ENCODE measurements at regions not wholly inside any gene's neighbourhood (a gene's known extent, or its start where the extent isn't known, plus 50 kb on each side); places are given as distances from the start of the nearest gene placed in this dataset.

DNA sequence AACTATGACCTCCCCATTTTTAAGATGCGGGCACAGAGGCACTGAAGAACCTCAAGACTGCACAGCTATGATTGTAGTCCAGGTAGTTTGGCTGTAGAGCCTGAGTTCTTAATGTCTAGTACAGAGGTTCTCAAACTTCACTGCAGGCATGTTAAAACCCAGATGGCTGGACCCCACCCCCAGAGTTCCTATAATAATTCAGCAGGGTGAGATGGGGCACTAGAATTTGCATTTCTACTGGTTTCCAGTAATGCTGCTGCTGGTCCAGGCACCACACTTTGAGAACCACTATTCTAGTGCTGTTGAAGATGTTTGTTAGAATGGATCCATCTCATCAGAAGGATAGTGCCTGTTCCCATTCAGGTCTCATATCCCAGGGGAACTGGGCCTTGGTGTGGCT is 274.9 kb downstream of the ABHD5 start:
- Histone ChIP-seq H3K4me1 (ENCODE audit: control insufficient read depth in 1 of 2, insufficient read depth in 2 of 2, low read depth in 1 of 2, low read length in 1 of 2) (peaks cover 0 to 10% of the 10 kb centered on the region in 2 experiments; a peak in 1 of 4 replicates), H3K4me2 (no peak overlapping the region), H4K20me1 (ENCODE audit: insufficient read depth) (no peaks in the 10 kb centered on the region), H3K9me2 (no peaks in the 10 kb centered on the region), H2AFZ (ENCODE audit: low read depth) (no peak overlapping the region), H3K4me3 (ENCODE audit: low read depth in 2 of 2, low read length in 1 of 2) (no peak overlapping the region), H3K9me3 (no peaks in the 10 kb centered on the region), H3K27me3 (ENCODE audit: insufficient read depth) (no peaks in the 10 kb centered on the region; the same call in 1 of the 2 replicates), H3K36me3 (replicated peaks in 1 of 2; ENCODE audit: control insufficient read depth in 1 of 2, insufficient read depth in 2 of 2, low read length in 1 of 2) (no peaks in the 10 kb centered on the region), H3K27ac (ENCODE audit: low read depth in 2 of 2, low read length in 1 of 2) (no peak overlapping the region), H3K79me2 (ENCODE audit: insufficient read depth) (no peaks in the 10 kb centered on the region), H3K9ac (no peak overlapping the region), H3F3A (replicated peaks; ENCODE audit: insufficient read depth) (no peaks in the 10 kb centered on the region)
- WGBS (ENCODE audit: low lambda C conversion rate) = 73% methylated on average over 1 of the region's 1 CpG
- POLR2A ChIA-PET = no interaction called here
- CTCF ChIA-PET = no interaction called here
- TF ChIP-seq EP300 (IDR thresholded peaks at IDR 0.05; ENCODE audit: borderline replicate concordance in 1 of 2, low read depth in 1 of 2, low read length in 1 of 2) = no peak
- no peak for TF ChIP-seq TEAD4 (IDR thresholded peaks at IDR 0.05; ENCODE audit: borderline replicate concordance, insufficient read depth)
- TF ChIP-seq TAF1 (IDR thresholded peaks at IDR 0.05; ENCODE audit: borderline replicate concordance, low read depth, low read length) = no peak
- no peak for TF ChIP-seq TCF12 (IDR thresholded peaks at IDR 0.05)
- no peak for TF ChIP-seq JUND (IDR thresholded peaks at IDR 0.05)
- no peak for TF ChIP-seq FOXM1 (IDR thresholded peaks at IDR 0.05; ENCODE audit: low read depth)
- TF ChIP-seq RAD21 (IDR thresholded peaks at IDR 0.05; ENCODE audit: low read length) = no peak
- TF ChIP-seq SIN3A (IDR thresholded peaks at IDR 0.05; ENCODE audit: borderline replicate concordance, low read depth, low read length) = no peak
- no peak for TF ChIP-seq USF1 (IDR thresholded peaks at IDR 0.05; ENCODE audit: borderline replicate concordance, low read depth)
- no peak for TF ChIP-seq MXI1 (IDR thresholded peaks at IDR 0.05; ENCODE audit: low read depth, low read length)
- TF ChIP-seq MEF2A (IDR thresholded peaks at IDR 0.05; ENCODE audit: borderline replicate concordance, low read depth) = no peak
- TF ChIP-seq IRF3 (IDR thresholded peaks at IDR 0.05; ENCODE audit: low read depth, low read length) = no peak
- no peak for TF ChIP-seq MAX (IDR thresholded peaks at IDR 0.05; ENCODE audit: low read depth)
- DNase-seq = no peak

DNA sequence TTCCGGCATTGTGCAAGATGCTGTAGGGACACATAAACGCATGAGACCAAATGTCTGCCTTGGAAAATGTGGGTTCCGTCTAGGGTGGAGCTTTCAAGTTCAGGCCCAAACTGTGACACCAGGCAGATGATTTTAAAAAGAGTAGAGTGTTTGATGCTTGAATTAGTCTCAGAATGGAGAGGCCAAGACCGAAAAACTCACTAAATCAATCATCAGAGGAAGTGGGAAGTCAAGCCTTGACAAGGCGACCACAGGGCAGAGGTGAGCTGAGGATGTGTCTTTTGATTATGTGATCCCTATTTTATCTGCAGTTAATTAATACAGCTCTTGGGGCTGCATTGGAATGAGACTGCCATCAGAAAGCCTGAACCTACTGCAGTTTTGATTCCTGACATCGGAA is 275.4 kb downstream of the ABHD5 start:
- TF ChIP-seq MEF2A (IDR thresholded peaks at IDR 0.05; ENCODE audit: borderline replicate concordance, low read depth) (no peak), RAD21 (IDR thresholded peaks at IDR 0.05; ENCODE audit: low read length) (no peak), RFX5 (IDR thresholded peaks at IDR 0.05; ENCODE audit: low read length) (no peak), TEAD4 (IDR thresholded peaks at IDR 0.05; ENCODE audit: borderline replicate concordance, insufficient read depth) (no peak), TAF1 (IDR thresholded peaks at IDR 0.05; ENCODE audit: borderline replicate concordance, low read depth, low read length) (no peak), EP300 (IDR thresholded peaks at IDR 0.05; ENCODE audit: borderline replicate concordance in 1 of 2, low read depth in 1 of 2, low read length in 1 of 2) (no peak), GABPA (IDR thresholded peaks at IDR 0.05; ENCODE audit: low read depth) (no peak), FOXJ3 (CRISPR knock-in tag; IDR thresholded peaks at IDR 0.05) (no peak), FOSL2 (IDR thresholded peaks at IDR 0.05; ENCODE audit: borderline replicate concordance, low read depth) (no peak), NFIC (IDR thresholded peaks at IDR 0.05; ENCODE audit: borderline replicate concordance) (no peak)
- TF ChIP-seq, protein P1, sequence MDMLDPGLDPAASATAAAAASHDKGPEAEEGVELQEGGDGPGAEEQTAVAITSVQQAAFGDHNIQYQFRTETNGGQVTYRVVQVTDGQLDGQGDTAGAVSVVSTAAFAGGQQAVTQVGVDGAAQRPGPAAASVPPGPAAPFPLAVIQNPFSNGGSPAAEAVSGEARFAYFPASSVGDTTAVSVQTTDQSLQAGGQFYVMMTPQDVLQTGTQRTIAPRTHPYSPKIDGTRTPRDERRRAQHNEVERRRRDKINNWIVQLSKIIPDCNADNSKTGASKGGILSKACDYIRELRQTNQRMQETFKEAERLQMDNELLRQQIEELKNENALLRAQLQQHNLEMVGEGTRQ (IDR thresholded peaks at IDR 0.05; ENCODE audit: borderline replicate concordance, low read depth, low read length) = no peak
- TF ChIP-seq, protein P2, sequence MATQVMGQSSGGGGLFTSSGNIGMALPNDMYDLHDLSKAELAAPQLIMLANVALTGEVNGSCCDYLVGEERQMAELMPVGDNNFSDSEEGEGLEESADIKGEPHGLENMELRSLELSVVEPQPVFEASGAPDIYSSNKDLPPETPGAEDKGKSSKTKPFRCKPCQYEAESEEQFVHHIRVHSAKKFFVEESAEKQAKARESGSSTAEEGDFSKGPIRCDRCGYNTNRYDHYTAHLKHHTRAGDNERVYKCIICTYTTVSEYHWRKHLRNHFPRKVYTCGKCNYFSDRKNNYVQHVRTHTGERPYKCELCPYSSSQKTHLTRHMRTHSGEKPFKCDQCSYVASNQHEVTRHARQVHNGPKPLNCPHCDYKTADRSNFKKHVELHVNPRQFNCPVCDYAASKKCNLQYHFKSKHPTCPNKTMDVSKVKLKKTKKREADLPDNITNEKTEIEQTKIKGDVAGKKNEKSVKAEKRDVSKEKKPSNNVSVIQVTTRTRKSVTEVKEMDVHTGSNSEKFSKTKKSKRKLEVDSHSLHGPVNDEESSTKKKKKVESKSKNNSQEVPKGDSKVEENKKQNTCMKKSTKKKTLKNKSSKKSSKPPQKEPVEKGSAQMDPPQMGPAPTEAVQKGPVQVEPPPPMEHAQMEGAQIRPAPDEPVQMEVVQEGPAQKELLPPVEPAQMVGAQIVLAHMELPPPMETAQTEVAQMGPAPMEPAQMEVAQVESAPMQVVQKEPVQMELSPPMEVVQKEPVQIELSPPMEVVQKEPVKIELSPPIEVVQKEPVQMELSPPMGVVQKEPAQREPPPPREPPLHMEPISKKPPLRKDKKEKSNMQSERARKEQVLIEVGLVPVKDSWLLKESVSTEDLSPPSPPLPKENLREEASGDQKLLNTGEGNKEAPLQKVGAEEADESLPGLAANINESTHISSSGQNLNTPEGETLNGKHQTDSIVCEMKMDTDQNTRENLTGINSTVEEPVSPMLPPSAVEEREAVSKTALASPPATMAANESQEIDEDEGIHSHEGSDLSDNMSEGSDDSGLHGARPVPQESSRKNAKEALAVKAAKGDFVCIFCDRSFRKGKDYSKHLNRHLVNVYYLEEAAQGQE (IDR thresholded peaks at IDR 0.05; ENCODE audit: low read depth, low read length) = no peak
- WGBS (ENCODE audit: low lambda C conversion rate) = 79% methylated on average over 6 of the region's 6 CpGs

More for the DNA sequence above, 275.4 kb downstream of the ABHD5 start:
- Histone ChIP-seq H3K4me3 (ENCODE audit: low read depth in 2 of 2, low read length in 1 of 2) (no peak overlapping the region), H3K36me3 (replicated peaks in 1 of 2; ENCODE audit: control insufficient read depth in 1 of 2, insufficient read depth in 2 of 2, low read length in 1 of 2) (no peaks in the 10 kb centered on the region), H2AFZ (ENCODE audit: low read depth) (no peak overlapping the region), H3K4me2 (no peak overlapping the region), H3K27me3 (ENCODE audit: insufficient read depth) (no peaks in the 10 kb centered on the region; the same call in 1 of the 2 replicates), H3K27ac (ENCODE audit: low read depth in 2 of 2, low read length in 1 of 2) (no peak overlapping the region), H3K9ac (no peak overlapping the region), H4K20me1 (ENCODE audit: insufficient read depth) (no peaks in the 10 kb centered on the region), H3K79me2 (ENCODE audit: insufficient read depth) (no peaks in the 10 kb centered on the region), H3F3A (replicated peaks; ENCODE audit: insufficient read depth) (no peaks in the 10 kb centered on the region), H3K9me3 (no peaks in the 10 kb centered on the region), H3K4me1 (ENCODE audit: control insufficient read depth in 1 of 2, insufficient read depth in 2 of 2, low read depth in 1 of 2, low read length in 1 of 2) (peaks cover 0 to 10% of the 10 kb centered on the region in 2 experiments; a peak in 1 of 4 replicates), H3K9me2 (no peaks in the 10 kb centered on the region)
- ChIA-PET POLR2A (no interaction called here), CTCF (no interaction called here)
- DNase-seq = no peak
